GM19438 (cell line): ENCODE measurements at regions not wholly inside any gene's neighbourhood (a gene's known extent, or its start where the extent isn't known, plus 50 kb on each side); places are given as distances from the start of the nearest gene placed in this dataset.
A peak's percentile ranks its signal among the peaks of the same experiment; 100 is the strongest.
"Not testable (repeated sequence)": the region's sequence is repeated elsewhere in the genome, so short reads cannot be mapped to it uniquely, and the experiment has no call there.

Source experiments
- ATAC-seq: cut with Tn5 transposase; IDR thresholded peaks from one replicate; pipeline ENCODE4 v1.9.1; 2021; ENCODE audit warnings: low read depth; ENCODE audit not compliant: unreplicated experiment

DNA sequence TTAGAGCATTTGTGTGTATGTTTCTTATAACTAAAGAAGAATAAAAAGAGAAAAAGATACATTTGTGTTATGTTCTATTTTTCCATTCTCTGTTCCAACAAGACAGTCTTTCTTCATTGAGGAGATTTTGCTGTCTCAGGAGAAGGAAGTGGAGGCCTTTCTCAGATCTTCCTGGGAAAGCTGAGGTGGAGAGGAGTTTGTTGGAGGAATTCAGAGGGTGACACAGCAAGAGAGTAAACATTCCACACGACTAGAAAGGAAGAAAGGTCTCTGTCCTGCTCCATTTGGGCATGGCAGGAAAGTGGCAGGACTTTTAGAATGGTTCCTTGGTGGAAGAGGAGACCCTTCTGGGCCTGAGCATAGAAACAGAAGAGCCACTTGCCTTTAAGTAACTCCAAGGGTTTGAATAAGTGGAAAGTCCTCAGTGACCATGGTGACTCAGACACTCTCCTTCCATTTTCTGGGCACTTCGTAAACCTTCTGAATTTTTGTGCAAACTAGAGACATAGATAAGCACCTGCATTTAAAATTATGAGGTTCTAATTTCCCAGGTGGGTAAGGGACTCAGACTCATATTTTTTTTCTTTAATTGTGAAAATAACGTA, 52.3 kb upstream of the COL5A2 start:
- no peak for ATAC-seq

DNA sequence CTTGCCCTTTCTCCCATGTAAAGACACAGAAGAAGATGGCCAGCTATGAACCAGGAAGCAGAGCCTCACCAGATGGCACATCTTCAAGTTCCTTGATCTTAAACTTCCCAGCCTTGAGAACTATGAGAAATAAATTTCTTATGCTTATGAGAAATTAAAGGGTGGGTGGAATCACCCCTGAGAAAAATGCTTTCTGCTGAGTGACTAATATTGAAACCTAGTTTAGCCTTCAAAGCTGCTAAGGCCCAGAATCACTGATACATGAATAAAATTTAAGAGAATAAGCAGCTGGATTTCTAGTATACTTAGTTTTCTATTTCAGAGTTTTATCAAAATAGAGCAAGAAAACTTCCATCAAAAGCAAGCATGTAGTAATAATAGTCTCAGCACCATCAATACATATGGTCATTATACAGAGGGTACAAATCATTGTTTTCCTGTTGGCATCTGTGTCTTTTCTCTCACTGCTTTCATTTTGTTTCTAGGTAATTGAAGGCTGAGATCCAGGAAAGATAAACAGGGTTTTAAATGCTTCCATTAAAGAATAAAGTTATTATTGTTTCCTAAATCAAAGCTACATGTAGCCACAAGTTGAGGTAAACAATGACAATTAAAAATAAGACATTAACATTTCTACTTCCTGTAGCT, 53.3 kb upstream of the COL5A2 start:
- peak; percentile 77 for ATAC-seq

GRCh38 chr2:189233527-189233926, 54.0 kb upstream of the COL5A2 start:
- no peak for ATAC-seq

DNA sequence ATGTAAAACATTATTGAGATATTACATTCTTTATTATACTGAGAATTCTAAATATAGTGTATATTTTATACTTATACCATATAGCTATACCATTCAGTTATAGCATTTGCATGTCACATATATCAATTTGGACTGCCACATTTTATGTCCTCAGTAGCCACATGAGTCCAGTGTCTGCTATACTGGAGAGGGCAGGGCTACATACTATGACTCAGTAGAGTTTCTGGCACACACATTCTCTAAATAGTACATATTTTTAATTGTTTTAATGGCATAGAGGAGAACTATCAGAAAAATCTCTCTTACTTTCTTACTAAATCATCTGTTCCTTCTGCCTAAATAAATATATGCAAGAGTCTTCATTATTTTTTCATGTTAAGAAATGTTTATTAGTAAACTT, 55.4 kb upstream of the COL5A2 start:
- ATAC-seq: no peak

- no peak for ATAC-seq
Measured at GRCh38 chr2:189236066-189236465, 56.5 kb upstream of the COL5A2 start.

GRCh38 chr2:189238903-189239302, 59.3 kb upstream of the COL5A2 start:
- no peak for ATAC-seq

DNA sequence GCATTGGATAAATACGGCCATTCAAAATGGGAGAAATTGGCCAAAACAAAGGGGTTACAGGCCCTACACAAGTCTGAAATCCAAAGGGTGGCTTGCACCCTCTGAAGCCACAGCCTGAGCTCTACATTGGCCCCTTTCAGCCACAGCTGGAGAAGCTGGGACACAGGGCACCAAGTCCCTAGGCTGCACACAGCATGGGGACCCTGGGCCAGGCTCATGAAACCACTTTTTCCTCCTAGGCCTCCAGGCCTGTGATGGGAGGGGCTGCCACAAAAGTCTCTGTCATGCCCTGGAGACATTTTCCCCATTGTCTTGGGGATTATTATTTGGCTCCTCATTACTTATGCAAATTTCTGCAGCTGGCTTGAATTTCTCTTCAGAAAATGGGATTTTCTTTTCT, 64.3 kb upstream of the COL5A2 start:
- ATAC-seq: not testable (repeated sequence)

- no peak for ATAC-seq
Measured at GRCh38 chr2:189247276-189247675, 67.7 kb upstream of the COL5A2 start.

- ATAC-seq: no peak
Measured at GRCh38 chr2:189248141-189248540, 68.6 kb upstream of the COL5A2 start.

- no peak for ATAC-seq
Measured at GRCh38 chr2:189249171-189249570, 69.6 kb upstream of the COL5A2 start.

- no peak for ATAC-seq
Measured at GRCh38 chr2:189249901-189250300, 70.3 kb upstream of the COL5A2 start.

- no peak for ATAC-seq
Measured at GRCh38 chr2:189252991-189253675, 73.6 kb upstream of the COL5A2 start.

DNA sequence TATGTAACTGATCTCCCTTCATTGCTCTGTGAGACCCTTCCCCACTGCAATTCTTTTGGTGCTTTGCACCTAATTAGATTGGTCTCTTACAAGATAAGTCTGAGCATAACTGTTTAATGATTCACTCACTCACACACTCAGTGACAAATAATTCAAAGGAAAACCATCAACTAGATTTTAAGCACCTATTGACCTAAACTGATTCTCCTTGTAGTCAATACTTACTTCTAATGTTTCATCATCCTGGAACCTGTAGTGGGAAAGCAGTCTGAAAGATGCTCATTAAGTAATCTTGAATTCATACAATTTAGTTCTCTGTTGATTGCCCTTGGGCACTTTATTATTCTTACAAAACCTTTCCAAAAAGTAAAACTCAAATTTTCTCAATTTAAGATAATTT, 74.3 kb upstream of the COL5A2 start:
- ATAC-seq: no peak

- no peak for ATAC-seq
Measured at GRCh38 chr2:189254268-189254883, 74.8 kb upstream of the COL5A2 start.

DNA sequence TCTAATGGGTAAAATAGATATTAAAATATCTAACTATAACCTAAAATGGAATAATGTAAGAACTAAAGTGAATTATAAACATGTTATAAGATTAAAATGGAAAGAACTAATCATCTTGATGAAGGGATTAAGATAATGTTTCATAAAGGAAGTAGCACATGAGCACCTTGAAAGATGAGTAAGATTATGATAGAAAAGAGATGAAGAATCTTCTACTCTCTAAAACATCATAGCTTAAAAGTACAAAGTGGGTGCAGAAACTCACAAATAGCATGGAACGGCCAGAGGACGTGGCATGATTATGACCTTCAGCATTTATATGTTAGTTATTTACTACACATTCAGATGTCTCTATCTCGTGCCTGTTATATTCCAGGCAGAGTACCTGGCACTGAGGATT, 76.2 kb upstream of the COL5A2 start:
- ATAC-seq: no peak

DNA sequence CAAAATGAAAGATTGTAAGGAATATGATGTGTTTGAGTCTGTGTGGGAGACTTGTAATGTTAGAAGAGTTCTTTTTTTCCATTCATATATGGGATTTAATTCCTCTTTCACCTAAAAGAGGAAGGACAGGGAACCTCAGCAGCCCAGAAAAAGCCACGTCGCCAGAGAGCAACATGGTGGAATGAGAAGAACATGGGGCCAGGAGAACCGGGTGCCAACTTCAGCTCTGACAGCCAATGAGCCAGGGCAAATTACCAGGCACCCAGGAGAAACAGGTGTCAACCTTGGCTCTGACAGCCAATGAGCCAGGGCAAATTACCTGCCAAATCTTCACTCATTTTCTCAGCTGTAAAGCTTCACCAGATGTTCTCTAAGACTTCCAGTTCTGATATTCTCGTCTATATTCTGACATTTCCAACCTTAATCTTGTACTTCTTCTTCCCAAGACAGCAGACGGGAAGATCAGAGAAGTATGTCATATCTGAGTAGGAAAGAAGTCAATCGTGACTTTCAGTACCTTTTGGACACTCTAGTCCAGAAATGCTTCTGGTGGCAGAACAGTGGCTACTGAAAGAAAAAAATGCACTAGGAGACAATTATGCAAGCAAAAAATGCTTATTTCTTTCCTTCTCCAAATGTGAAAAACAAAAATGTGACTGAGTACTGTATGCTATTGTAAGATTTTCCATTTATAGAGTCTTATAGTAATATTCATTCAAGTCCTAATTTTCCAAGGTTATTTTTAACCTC, 79.2 kb upstream of the COL5A2 start:
- ATAC-seq: no peak

DNA sequence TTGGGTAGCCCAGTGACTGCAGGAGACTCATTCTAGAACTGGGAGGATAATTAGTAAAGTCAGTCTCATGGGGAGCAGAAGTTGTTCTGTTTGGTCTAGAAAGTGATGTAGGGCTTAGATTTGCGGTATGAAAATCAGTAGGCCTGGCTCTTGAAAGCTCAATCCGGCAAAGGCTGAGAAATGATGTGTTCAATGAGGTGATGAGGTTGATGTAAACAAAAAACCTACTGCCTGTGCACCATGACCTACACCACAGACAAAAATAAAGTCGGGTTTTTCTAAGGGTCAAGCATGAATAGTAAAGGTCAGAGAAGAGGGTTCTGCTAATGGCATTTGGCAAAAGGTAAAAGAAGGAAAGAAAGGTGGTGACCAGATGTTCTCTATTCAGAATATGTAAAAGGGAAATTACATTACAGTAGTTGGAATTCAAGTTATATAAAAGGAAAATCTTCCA, 80.8 kb upstream of the COL5A2 start:
- no peak for ATAC-seq

DNA sequence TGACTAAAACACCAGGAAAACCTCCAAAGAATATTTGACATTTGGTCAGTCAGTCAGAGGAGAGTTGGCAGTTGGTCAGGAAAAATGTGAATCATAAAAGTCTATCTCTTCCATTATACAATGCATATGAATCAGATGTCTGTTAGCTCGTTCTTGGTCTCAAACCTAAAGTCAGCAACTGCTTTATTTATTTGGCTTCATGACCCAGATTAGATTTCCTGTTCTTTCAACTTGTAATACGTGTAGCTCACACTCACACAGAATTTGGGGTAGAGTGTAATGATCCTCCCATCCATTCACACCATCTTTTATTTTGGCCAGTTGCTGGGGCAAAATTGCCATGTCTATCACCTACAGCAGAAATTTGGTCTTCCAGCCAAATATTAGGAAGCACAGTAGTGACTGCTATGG, 81.9 kb upstream of the COL5A2 start:
- no peak for ATAC-seq

GRCh38 chr2:189261916-189262315, 82.4 kb upstream of the COL5A2 start:
- ATAC-seq: no peak

DNA sequence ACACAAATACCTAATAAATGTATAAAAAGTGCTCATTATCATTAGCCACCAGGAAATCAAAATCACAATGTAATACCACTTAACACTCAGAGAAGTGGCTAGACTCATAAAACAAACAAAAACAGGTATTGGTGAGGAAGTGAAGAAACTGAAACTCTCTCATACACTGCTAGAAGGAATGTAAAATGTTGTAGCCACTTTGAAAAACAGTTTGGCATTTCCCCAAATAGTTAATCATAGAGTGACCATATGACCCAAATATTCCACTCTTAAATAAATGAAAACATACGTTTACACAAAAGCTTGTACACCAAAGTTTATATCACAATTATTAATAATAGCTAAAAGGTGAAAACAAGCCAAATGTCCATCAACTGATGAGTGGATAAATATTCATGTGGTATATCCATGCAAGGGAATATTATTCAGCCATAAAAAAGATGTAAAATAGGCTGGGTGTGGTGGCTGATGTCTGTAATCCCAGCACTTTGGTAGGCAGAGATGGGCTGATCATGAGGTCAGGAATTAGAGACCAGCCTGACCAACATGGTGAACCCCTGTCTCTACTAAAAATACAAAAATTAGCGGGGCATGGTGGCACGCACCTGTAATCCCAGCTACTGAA, 86.2 kb upstream of the COL5A2 start:
- no peak for ATAC-seq
